Cardiac muscle cell (in vitro differentiated cells and primary cell): ENCODE measurements at regions not wholly inside any gene's neighbourhood (a gene's known extent, or its start where the extent isn't known, plus 50 kb on each side); places are given as distances from the start of the nearest gene placed in this dataset.
"Not testable (repeated sequence)": the region's sequence is repeated elsewhere in the genome, so short reads cannot be mapped to it uniquely, and the experiment has no call there.

Experiments
- DNase-seq, 2 donors: peaks; one replicate each; pipeline versions ENCODE4 v3.0.0 to v3.0.0-alpha.2; 2010 to 2017; ENCODE audit warnings: low read depth in 1 of 2, low spot score in 1 of 2
- H3K27ac ChIP-seq: fragments of 200-600 bp; sonication (generic); 2 replicates; pipeline ENCODE4 v1.5.1; 2016
- H3K27me3 ChIP-seq: fragments of 200-600 bp; sonication (generic); 2 replicates; pipeline ENCODE4 v1.6.0; 2016; ENCODE audit warnings: control low read depth
- H3K36me3 ChIP-seq: fragments of 200-600 bp; sonication (generic); 2 replicates; pipeline ENCODE4 v1.5.1; 2016; ENCODE audit warnings: control low read depth
- H3K4me1 ChIP-seq: fragments of 200-600 bp; sonication (generic); 2 replicates; pipeline ENCODE4 v1.8.1; 2017; ENCODE audit warnings: low read depth, mild to moderate bottlenecking, mixed run types
- H3K4me3 ChIP-seq: fragments of 200-600 bp; sonication (generic); 2 replicates; pipeline ENCODE4 v1.5.1; 2016; ENCODE audit warnings: mild to moderate bottlenecking
- H3K9me3 ChIP-seq: fragments of 200-600 bp; sonication (generic); 2 replicates; pipeline ENCODE4 v1.5.1; 2017; ENCODE audit warnings: low read depth, mild to moderate bottlenecking, control low read depth
- CTCF ChIP-seq: IDR thresholded peaks from 2 replicates; pipeline ENCODE4 v1.5.1; 2012; ENCODE audit warnings: low read depth, mild to moderate bottlenecking, low read length

GRCh38 chr3:161925749-161926360 is 429.2 kb downstream of the OTOL1 start:
- peaks cover 10% of the 10 kb centered on the region for H3K4me1 ChIP-seq
- no peaks in the 10 kb centered on the region for H3K9me3 ChIP-seq
- DNase-seq, result no peak
- H3K4me3 ChIP-seq, result no peak overlapping the region
- H3K27ac ChIP-seq, result no peak overlapping the region
- TF ChIP-seq CTCF, result no peak
- no peaks in the 10 kb centered on the region for H3K36me3 ChIP-seq
- no peaks in the 10 kb centered on the region for H3K27me3 ChIP-seq

- H3K4me3 ChIP-seq, result no peak overlapping the region
- H3K27ac ChIP-seq, result no peak overlapping the region
- no peak for DNase-seq
- no peaks in the 10 kb centered on the region for H3K9me3 ChIP-seq
- no peaks in the 10 kb centered on the region for H3K36me3 ChIP-seq
- no peaks in the 10 kb centered on the region for H3K27me3 ChIP-seq
- peaks cover 10% of the 10 kb centered on the region for H3K4me1 ChIP-seq
- no peak for TF ChIP-seq CTCF
Observed at GRCh38 chr3:161927131-161927530, 430.5 kb downstream of the OTOL1 start.

- H3K4me3 ChIP-seq, result no peak overlapping the region
- no peaks in the 10 kb centered on the region for H3K4me1 ChIP-seq
- no peaks in the 10 kb centered on the region for H3K27me3 ChIP-seq
- no peak for TF ChIP-seq CTCF
- peak in 1 of 2 donors; percentile 2 for DNase-seq
- no peaks in the 10 kb centered on the region for H3K9me3 ChIP-seq
- no peaks in the 10 kb centered on the region for H3K36me3 ChIP-seq
- peak overlapping the region; percentile 16 for H3K27ac ChIP-seq
Observed at GRCh38 chr3:161939918-161940620, 443.5 kb downstream of the OTOL1 start.

GRCh38 chr3:161940621-161940965 is 444.0 kb downstream of the OTOL1 start:
- TF ChIP-seq CTCF, result no peak

GRCh38 chr3:161941891-161942290 is 445.3 kb downstream of the OTOL1 start:
- Histone ChIP-seq H3K9me3 (no peaks in the 10 kb centered on the region), H3K27ac (no peak overlapping the region), H3K36me3 (no peaks in the 10 kb centered on the region), H3K4me1 (no peaks in the 10 kb centered on the region), H3K27me3 (no peaks in the 10 kb centered on the region), H3K4me3 (no peak overlapping the region)
- no peak for TF ChIP-seq CTCF
- DNase-seq, result no peak

More at GRCh38 chr3:161940621-161940965, 444.0 kb downstream of the OTOL1 start:
- Histone ChIP-seq H3K4me1 (no peaks in the 10 kb centered on the region), H3K27ac (no peak overlapping the region), H3K27me3 (no peaks in the 10 kb centered on the region), H3K9me3 (no peaks in the 10 kb centered on the region), H3K4me3 (no peak overlapping the region), H3K36me3 (no peaks in the 10 kb centered on the region)
- DNase-seq, result no peak

GRCh38 chr3:161943801-161944345 is 447.3 kb downstream of the OTOL1 start:
- not testable (repeated sequence) for H3K4me1 ChIP-seq, H3K36me3 ChIP-seq, H3K27me3 ChIP-seq, H3K27ac ChIP-seq, DNase-seq, H3K9me3 ChIP-seq, H3K4me3 ChIP-seq
